ENCODE measurements at regions not wholly inside any gene's neighbourhood (a gene's known extent, or its start where the extent isn't known, plus 50 kb on each side); places are given as distances from the start of the nearest gene placed in this dataset.
"Not testable (repeated sequence)": the region's sequence is repeated elsewhere in the genome, so short reads cannot be mapped to it uniquely, and the experiment has no call there.

GRCh38 chr6:91196729-91197128 lies 609.9 kb upstream of the MAP3K7 start:
- ATAC-seq (no peak), DNase-seq (no peak)
- TF ChIP-seq CTCF (IDR thresholded peaks at IDR 0.05) = no peak
- Mint-ChIP-seq H3K36me3 (ENCODE audit: low read depth) (no peaks in the 10 kb centered on the region), H3K27me3 (no peaks in the 10 kb centered on the region), H3K9me3 (peaks cover 2% of the 10 kb centered on the region), H3K4me3 (no peak overlapping the region), H3K4me1 (ENCODE audit: low read depth) (no peaks in the 10 kb centered on the region), H3K27ac (no peak overlapping the region)
- POLR2A ChIA-PET = no interaction called here
- intact Hi-C loops (cut with micrococcal nuclease) = no loop called here
- CTCF ChIA-PET = no interaction called here

- Mint-ChIP-seq H3K9me3 (peaks cover 2% of the 10 kb centered on the region), H3K4me3 (no peak overlapping the region), H3K27ac (no peak overlapping the region), H3K4me1 (ENCODE audit: low read depth) (no peaks in the 10 kb centered on the region), H3K27me3 (no peaks in the 10 kb centered on the region), H3K36me3 (ENCODE audit: low read depth) (no peaks in the 10 kb centered on the region)
- DNase-seq = no peak
- ChIA-PET POLR2A (no interaction called here), CTCF (no interaction called here)
- no peak for ATAC-seq
- intact Hi-C loops (cut with micrococcal nuclease) = no loop called here
- no peak for TF ChIP-seq CTCF (IDR thresholded peaks at IDR 0.05)
Measured at GRCh38 chr6:91193446-91193845, 606.6 kb upstream of the MAP3K7 start.

GRCh38 chr6:91190041-91190440 lies 603.2 kb upstream of the MAP3K7 start:
- POLR2A ChIA-PET; H3K27ac Mint-ChIP-seq; ATAC-seq; H3K27me3 Mint-ChIP-seq; H3K4me3 Mint-ChIP-seq; CTCF ChIA-PET; DNase-seq; H3K36me3 Mint-ChIP-seq (ENCODE audit: low read depth); intact Hi-C loops (cut with micrococcal nuclease); H3K4me1 Mint-ChIP-seq (ENCODE audit: low read depth): not testable (repeated sequence)
- H3K9me3 Mint-ChIP-seq = peaks cover 11% of the 10 kb centered on the region

- H3K36me3 Mint-ChIP-seq (ENCODE audit: low read depth) = no peaks in the 10 kb centered on the region
- no peaks in the 10 kb centered on the region for H3K27me3 Mint-ChIP-seq
- DNase-seq (no peak), ATAC-seq (no peak)
- no peak overlapping the region for H3K27ac Mint-ChIP-seq
- ChIA-PET CTCF (no interaction called here), POLR2A (no interaction called here)
- no peak for TF ChIP-seq CTCF (IDR thresholded peaks at IDR 0.05)
- no peak overlapping the region for H3K4me3 Mint-ChIP-seq
- H3K9me3 Mint-ChIP-seq = peaks cover 11% of the 10 kb centered on the region
- intact Hi-C loops (cut with micrococcal nuclease) = no loop called here
- H3K4me1 Mint-ChIP-seq (ENCODE audit: low read depth) = no peaks in the 10 kb centered on the region
Measured at GRCh38 chr6:91185072-91185471, 598.2 kb upstream of the MAP3K7 start.

GRCh38 chr6:91181416-91181815 lies 594.5 kb upstream of the MAP3K7 start:
- no peak overlapping the region for H3K4me3 Mint-ChIP-seq
- H3K4me1 Mint-ChIP-seq (ENCODE audit: low read depth) = no peaks in the 10 kb centered on the region
- ATAC-seq (no peak), DNase-seq (no peak)
- H3K27me3 Mint-ChIP-seq = no peaks in the 10 kb centered on the region
- intact Hi-C loops (cut with micrococcal nuclease) = no loop called here
- ChIA-PET CTCF (no interaction called here), POLR2A (no interaction called here)
- no peaks in the 10 kb centered on the region for H3K36me3 Mint-ChIP-seq (ENCODE audit: low read depth)
- H3K27ac Mint-ChIP-seq = no peak overlapping the region
- peaks cover 6% of the 10 kb centered on the region for H3K9me3 Mint-ChIP-seq
- TF ChIP-seq CTCF (IDR thresholded peaks at IDR 0.05) = no peak

GRCh38 chr6:91173651-91174050 lies 586.8 kb upstream of the MAP3K7 start:
- ATAC-seq = no peak
- Mint-ChIP-seq H3K27ac (no peak overlapping the region), H3K9me3 (no peaks in the 10 kb centered on the region), H3K36me3 (ENCODE audit: low read depth) (no peaks in the 10 kb centered on the region), H3K27me3 (no peaks in the 10 kb centered on the region), H3K4me3 (no peak overlapping the region), H3K4me1 (ENCODE audit: low read depth) (no peaks in the 10 kb centered on the region)
- no peak for TF ChIP-seq CTCF (IDR thresholded peaks at IDR 0.05)
- intact Hi-C loops (cut with micrococcal nuclease) = no loop called here
- DNase-seq = no peak
- POLR2A ChIA-PET = no interaction called here
- CTCF ChIA-PET = no interaction called here

Data from activated CD8-positive, alpha-beta T cell treated with anti-CD3 and anti-CD28 coated beads for 36 hours (primary cell).